ENCODE measurements at regions not wholly inside any gene's neighbourhood (a gene's known extent, or its start where the extent isn't known, plus 50 kb on each side); places are given as distances from the start of the nearest gene placed in this dataset.
"Not testable (repeated sequence)": the region's sequence is repeated elsewhere in the genome, so short reads cannot be mapped to it uniquely, and the experiment has no call there.

DNA sequence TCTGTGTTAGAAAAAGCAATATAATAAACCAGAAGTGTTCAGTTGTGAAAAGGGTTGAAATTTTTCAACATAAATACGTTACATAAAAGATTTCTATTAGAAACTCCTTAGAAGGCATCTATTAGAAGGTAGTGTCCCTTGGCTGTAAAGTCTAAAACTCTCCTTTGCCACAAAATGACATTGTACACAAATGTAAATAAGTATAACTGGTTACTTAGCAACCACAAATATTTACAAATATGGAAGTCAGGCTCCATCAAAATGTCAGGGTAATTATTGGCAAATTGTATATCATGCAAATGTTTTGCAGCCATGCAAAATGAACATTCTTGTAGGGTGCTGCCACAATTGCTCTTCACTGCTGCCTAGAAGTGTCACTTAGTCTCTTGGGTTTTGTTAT is 419.1 kb upstream of the CDIN1 start:
- H3K4me3 ChIP-seq (ENCODE audit: low read depth, low read length) = no peak overlapping the region
- H3K27me3 ChIP-seq (ENCODE audit: control insufficient read depth, insufficient read depth, low read length) = no peaks in the 10 kb centered on the region
- DNase-seq (ENCODE audit: low read depth) (no peak), FAIRE-seq (no peak)
- no peaks in the 10 kb centered on the region for H3K36me3 ChIP-seq (ENCODE audit: control insufficient read depth, insufficient read depth, low read length)
- TF ChIP-seq, protein P1, sequence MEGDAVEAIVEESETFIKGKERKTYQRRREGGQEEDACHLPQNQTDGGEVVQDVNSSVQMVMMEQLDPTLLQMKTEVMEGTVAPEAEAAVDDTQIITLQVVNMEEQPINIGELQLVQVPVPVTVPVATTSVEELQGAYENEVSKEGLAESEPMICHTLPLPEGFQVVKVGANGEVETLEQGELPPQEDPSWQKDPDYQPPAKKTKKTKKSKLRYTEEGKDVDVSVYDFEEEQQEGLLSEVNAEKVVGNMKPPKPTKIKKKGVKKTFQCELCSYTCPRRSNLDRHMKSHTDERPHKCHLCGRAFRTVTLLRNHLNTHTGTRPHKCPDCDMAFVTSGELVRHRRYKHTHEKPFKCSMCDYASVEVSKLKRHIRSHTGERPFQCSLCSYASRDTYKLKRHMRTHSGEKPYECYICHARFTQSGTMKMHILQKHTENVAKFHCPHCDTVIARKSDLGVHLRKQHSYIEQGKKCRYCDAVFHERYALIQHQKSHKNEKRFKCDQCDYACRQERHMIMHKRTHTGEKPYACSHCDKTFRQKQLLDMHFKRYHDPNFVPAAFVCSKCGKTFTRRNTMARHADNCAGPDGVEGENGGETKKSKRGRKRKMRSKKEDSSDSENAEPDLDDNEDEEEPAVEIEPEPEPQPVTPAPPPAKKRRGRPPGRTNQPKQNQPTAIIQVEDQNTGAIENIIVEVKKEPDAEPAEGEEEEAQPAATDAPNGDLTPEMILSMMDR (IDR thresholded peaks at IDR 0.05; ENCODE audit: insufficient read depth, low read length, severe bottlenecking) = no peak

DNA sequence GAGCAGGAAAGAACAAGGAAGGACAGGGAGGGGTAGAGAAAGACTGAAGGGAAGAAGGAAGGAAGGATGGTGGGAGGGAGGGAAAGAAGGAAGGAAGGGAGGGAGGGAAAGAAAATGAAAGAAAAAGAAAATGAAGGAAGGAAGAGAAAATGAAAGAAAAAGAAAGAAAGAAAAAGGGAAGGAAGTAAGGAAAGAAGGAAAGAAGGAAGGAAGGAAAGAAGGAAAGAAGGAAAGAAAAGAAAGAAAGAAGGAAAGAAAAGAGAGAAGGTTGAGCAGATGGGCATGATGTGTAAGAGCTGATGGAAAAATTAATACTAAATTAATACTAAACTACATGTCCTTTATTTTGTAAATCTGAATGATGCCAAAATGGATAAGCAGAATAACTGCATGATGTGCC is 418.3 kb upstream of the CDIN1 start:
- Histone ChIP-seq H3K27me3 (ENCODE audit: control insufficient read depth, insufficient read depth, low read length) (no peaks in the 10 kb centered on the region), H3K36me3 (ENCODE audit: control insufficient read depth, insufficient read depth, low read length) (no peaks in the 10 kb centered on the region), H3K4me3 (ENCODE audit: low read depth, low read length) (no peak overlapping the region)
- FAIRE-seq = no peak
- no peak for DNase-seq (ENCODE audit: low read depth)
- TF ChIP-seq, protein P1 (IDR thresholded peaks at IDR 0.05; ENCODE audit: insufficient read depth, low read length, severe bottlenecking) = no peak

DNA sequence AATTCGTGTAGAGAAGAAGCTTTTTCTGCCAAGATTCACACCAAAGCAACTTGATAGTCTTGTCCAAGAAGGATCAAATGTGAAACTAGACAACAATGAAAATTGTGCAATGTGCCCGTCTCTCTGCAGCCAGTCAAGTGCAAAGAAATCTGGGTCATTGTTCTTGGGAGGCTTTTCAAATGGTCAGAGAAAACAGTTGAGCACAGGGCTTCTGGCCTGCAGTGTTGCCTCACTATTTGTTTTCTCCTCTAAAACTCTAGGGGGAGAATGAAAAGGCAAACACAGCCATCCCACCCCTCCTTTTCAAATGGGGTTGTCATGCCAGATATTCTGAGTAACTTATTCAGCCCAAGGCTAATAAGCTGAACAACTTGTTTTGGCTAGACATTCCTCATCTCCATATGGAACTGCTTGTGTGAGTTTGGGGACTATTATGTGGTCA is 417.6 kb upstream of the CDIN1 start:
- no peak overlapping the region for H3K4me3 ChIP-seq (ENCODE audit: low read depth, low read length)
- H3K36me3 ChIP-seq (ENCODE audit: control insufficient read depth, insufficient read depth, low read length) = no peaks in the 10 kb centered on the region
- TF ChIP-seq, protein P1 (IDR thresholded peaks at IDR 0.05; ENCODE audit: insufficient read depth, low read length, severe bottlenecking) = no peak
- H3K27me3 ChIP-seq (ENCODE audit: control insufficient read depth, insufficient read depth, low read length) = no peaks in the 10 kb centered on the region
- no peak for FAIRE-seq
- peak; percentile 35 for DNase-seq (ENCODE audit: low read depth)

DNA sequence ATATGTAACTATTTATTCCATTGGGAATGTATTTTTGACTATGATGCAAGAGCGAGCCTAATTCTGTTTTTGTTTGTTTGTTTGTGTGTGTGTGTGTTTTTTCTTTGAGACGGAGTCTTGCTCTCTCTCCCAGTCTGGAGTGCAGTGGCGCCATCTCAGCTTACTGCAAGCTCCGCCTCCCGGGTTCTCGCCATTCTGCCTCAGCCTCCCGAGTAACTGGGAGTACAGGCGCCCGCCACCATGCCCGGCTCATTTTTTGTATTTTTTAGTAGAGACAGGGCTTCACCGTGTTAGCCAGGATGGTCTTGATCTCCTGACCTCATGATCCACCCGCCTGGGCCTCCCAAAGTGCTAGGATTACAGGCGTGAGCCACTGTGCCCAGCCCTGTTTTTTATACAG is 415.4 kb upstream of the CDIN1 start:
- H3K27me3 ChIP-seq (ENCODE audit: control insufficient read depth, insufficient read depth, low read length); H3K36me3 ChIP-seq (ENCODE audit: control insufficient read depth, insufficient read depth, low read length); DNase-seq (ENCODE audit: low read depth); H3K4me3 ChIP-seq (ENCODE audit: low read depth, low read length); FAIRE-seq: not testable (repeated sequence)

DNA sequence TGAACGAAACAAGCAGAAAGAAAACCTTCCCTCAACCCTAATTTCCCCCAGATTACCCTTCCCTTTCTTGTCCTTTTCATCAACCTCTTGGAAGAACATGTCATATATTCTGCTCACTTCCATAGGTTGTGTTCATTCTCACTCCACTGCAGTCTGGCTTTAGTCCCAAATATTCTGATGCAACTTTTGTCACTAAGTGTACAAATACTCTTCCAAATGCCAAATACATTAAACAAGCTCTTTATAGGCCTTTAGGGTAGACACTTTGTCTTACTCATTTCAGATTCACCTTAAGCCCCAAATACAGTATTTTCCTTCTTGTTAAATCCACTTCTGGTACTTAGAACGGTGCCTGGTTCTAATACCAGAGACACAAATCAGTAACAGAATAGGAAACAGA is 406.5 kb upstream of the CDIN1 start:
- DNase-seq (ENCODE audit: low read depth) (no peak), FAIRE-seq (no peak)
- Histone ChIP-seq H3K4me3 (ENCODE audit: low read depth, low read length) (no peak overlapping the region), H3K36me3 (ENCODE audit: control insufficient read depth, insufficient read depth, low read length) (no peaks in the 10 kb centered on the region), H3K27me3 (ENCODE audit: control insufficient read depth, insufficient read depth, low read length) (no peaks in the 10 kb centered on the region)
- TF ChIP-seq, protein P1 (IDR thresholded peaks at IDR 0.05; ENCODE audit: insufficient read depth, low read length, severe bottlenecking) = no peak

DNA sequence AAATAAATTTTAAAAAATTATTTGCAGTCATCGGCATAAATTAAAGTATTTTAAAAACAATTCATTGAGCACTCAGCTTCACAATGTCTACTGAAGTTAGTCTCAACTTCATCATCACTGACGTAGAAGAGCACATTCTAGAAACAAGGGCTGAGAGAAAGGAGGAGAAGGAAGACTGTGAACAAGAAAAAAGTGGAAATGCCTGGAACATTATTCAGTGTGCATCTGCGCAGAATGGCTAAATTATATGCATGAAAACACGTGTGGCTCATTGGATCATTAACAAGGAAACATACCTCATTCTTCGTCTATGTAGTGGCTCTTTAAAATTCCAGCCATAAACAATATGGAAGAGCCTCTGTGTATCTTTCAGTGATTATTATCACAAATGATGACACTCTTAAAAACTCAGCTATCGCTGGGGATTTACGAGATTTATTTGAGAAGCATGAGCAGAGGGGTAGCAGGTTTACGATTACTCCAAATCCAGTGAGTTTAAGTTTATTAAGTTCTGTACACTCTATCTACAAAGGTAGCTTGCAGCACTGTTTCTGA is 404.2 kb upstream of the CDIN1 start:
- no peaks in the 10 kb centered on the region for H3K27me3 ChIP-seq (ENCODE audit: control insufficient read depth, insufficient read depth, low read length)
- no peak overlapping the region for H3K4me3 ChIP-seq (ENCODE audit: low read depth, low read length)
- TF ChIP-seq, protein P1 (IDR thresholded peaks at IDR 0.05; ENCODE audit: insufficient read depth, low read length, severe bottlenecking) = no peak
- DNase-seq (ENCODE audit: low read depth) (no peak), FAIRE-seq (no peak)
- no peaks in the 10 kb centered on the region for H3K36me3 ChIP-seq (ENCODE audit: control insufficient read depth, insufficient read depth, low read length)
